Common myeloid progenitor, CD34-positive (primary cell): ENCODE measurements at regions not wholly inside any gene's neighbourhood (a gene's known extent, or its start where the extent isn't known, plus 50 kb on each side); places are given as distances from the start of the nearest gene placed in this dataset.

Experiments
- CTCF ChIA-PET: fragments of 350-600 bp; sonication (Branson Sonifier 250); formaldehyde crosslinking; loops from one replicate; lab custom pipeline; 2021; ENCODE audit warnings: antibody characterized with exemption; lab: Charles Lee
- POLR2A ChIA-PET: fragments of 350-600 bp; sonication (Branson Sonifier 250); formaldehyde crosslinking; loops from one replicate; lab custom pipeline; 2021; ENCODE audit warnings: antibody characterized with exemption; lab: Charles Lee
- DNase-seq, 3 donors: peaks; one replicate each; pipeline versions ENCODE4 v3.0.0 to v3.0.0-alpha.2; 2013
- H3K27ac ChIP-seq, 2 experiments: 1 replicate in 1 of 2; 2 replicates in 1 of 2; pipeline ENCODE4 v1.7.0; 2013; ENCODE audit warnings: inconsistent platforms in 2 of 2, low read length in 2 of 2, mild to moderate bottlenecking in 2 of 2, low read depth in 1 of 2, moderate library complexity in 1 of 2; ENCODE audit not compliant: severe bottlenecking in 2 of 2, insufficient read depth in 1 of 2, poor library complexity in 1 of 2
- H3K27me3 ChIP-seq, 5 experiments: replicated peaks in 2 of 5; 1 replicate in 3 of 5; 2 replicates in 2 of 5; pipeline versions ENCODE4 v1.6.1 to v1.7.0; 2013; ENCODE audit warnings: low read length in 4 of 5, mild to moderate bottlenecking in 2 of 5, moderate library complexity in 2 of 5, inconsistent platforms in 1 of 5; ENCODE audit not compliant: insufficient read depth in 5 of 5, control insufficient read depth in 4 of 5
- H3K36me3 ChIP-seq, 4 experiments: 1 replicate in 2 of 4; 2 replicates in 2 of 4; pipeline versions ENCODE4 v1.6.1 to v1.7.0; 2013; ENCODE audit warnings: low read length in 3 of 4, control low read depth in 1 of 4, mild to moderate bottlenecking in 1 of 4; ENCODE audit not compliant: control insufficient read depth in 4 of 4, insufficient read depth in 4 of 4
- H3K4me1 ChIP-seq, 4 experiments: 1 replicate in 3 of 4; 2 replicates in 1 of 4; pipeline versions ENCODE4 v1.6.1 to v1.7.1; 2013; ENCODE audit warnings: low read length in 3 of 4, mild to moderate bottlenecking in 3 of 4, control low read depth in 1 of 4, inconsistent platforms in 1 of 4, moderate library complexity in 1 of 4; ENCODE audit not compliant: control insufficient read depth in 4 of 4, insufficient read depth in 4 of 4; ENCODE audit errors: control extremely low read depth in 1 of 4
- H3K4me3 ChIP-seq, 7 experiments: 1 replicate in 4 of 7; 2 replicates in 3 of 7; pipeline versions ENCODE4 v1.5.1 to v1.7.0; 2013; ENCODE audit warnings: mild to moderate bottlenecking in 7 of 7, low read length in 6 of 7, moderate library complexity in 6 of 7, inconsistent platforms in 2 of 7, low read depth in 2 of 7, control low read depth in 1 of 7; ENCODE audit not compliant: insufficient read depth in 4 of 7, control insufficient read depth in 1 of 7; ENCODE audit errors: extremely low read depth in 1 of 7
- H3K9me3 ChIP-seq, 5 experiments: 1 replicate in 4 of 5; 2 replicates in 1 of 5; pipeline versions ENCODE4 v1.6.1 to v1.7.1; 2013; ENCODE audit warnings: low read length in 4 of 5, mild to moderate bottlenecking in 2 of 5, inconsistent platforms in 1 of 5, low read depth in 1 of 5, moderate library complexity in 1 of 5; ENCODE audit not compliant: control insufficient read depth in 4 of 5, insufficient read depth in 2 of 5; ENCODE audit errors: control extremely low read depth in 1 of 5
- WGBS: methylation state at CpG from one replicate; pipeline ENCODE4 v1.1.5; 2013; ENCODE audit not compliant: insufficient coverage; 5-methylcytosine and 5-hydroxymethylcytosine counted together

DNA sequence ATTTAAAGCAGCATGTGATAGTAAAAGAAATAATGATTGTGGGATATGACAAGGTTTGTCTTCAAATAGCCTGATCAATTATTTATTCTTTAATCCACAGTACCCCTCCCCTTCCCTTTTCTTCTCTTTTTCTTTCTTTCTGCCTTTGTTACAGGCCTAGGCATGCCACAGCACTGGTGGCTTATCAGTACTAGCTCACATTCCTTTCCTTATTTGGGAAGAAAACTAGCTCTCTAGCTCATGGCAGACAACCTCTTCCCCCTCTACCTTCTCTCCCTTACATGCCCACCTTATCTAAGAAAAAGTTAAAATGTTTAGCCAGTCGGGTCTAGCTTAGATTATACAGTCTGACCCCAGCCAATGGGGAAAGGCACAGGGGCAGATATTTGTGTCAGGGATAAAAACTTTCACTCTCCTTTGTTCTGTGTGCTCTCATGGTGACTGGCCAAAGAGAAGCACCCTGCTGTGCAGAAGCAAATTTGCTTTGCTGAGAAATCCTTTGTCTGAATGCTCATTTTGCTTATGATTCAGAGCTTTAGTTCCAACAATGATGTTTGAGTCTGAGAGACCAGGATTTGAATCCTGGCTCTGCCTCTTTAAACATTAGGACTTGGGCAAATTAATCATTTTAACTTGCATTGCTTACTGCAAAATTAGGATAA, 75.8 kb upstream of the CDH12 start:
- no peak for DNase-seq
- WGBS, result 100% methylated on average over 1 of the region's 1 CpG
- Histone ChIP-seq H3K27me3 (no peaks in the 10 kb centered on the region), H3K27ac (no peak overlapping the region), H3K4me3 (no peak overlapping the region), H3K4me1 (no peaks in the 10 kb centered on the region), H3K36me3 (no peaks in the 10 kb centered on the region), H3K9me3 (no peaks in the 10 kb centered on the region)
- CTCF ChIA-PET, result interaction anchor here (1.4 kb wide), 1 partner anchor 11 kb away, joined by 4 read pairs; no protein-coding TSS in a partner anchor
- POLR2A ChIA-PET, result no interaction called here

GRCh38 chr5:22926574-22926973, 73.4 kb upstream of the CDH12 start:
- Histone ChIP-seq H3K4me1 (no peaks in the 10 kb centered on the region), H3K36me3 (no peaks in the 10 kb centered on the region), H3K27me3 (no peaks in the 10 kb centered on the region), H3K27ac (no peak overlapping the region), H3K9me3 (no peaks in the 10 kb centered on the region), H3K4me3 (no peak overlapping the region)
- POLR2A ChIA-PET, result no interaction called here
- DNase-seq, result no peak
- WGBS, result 57% methylated on average over 1 of the region's 1 CpG
- CTCF ChIA-PET, result no interaction called here

GRCh38 chr5:22918511-22918910, 65.4 kb upstream of the CDH12 start:
- CTCF ChIA-PET, result interaction anchor here (1.4 kb wide), 1 partner anchor 10 kb away, joined by 4 read pairs; no protein-coding TSS in a partner anchor
- no peaks in the 10 kb centered on the region for H3K9me3 ChIP-seq
- H3K4me3 ChIP-seq, result no peak overlapping the region
- H3K36me3 ChIP-seq, result no peaks in the 10 kb centered on the region
- no peaks in the 10 kb centered on the region for H3K4me1 ChIP-seq
- H3K27ac ChIP-seq, result no peak overlapping the region
- POLR2A ChIA-PET, result no interaction called here
- no peaks in the 10 kb centered on the region for H3K27me3 ChIP-seq
- DNase-seq, result no peak
- no CpG with 5 or more reads among the region's 4 CpGs for WGBS

DNA sequence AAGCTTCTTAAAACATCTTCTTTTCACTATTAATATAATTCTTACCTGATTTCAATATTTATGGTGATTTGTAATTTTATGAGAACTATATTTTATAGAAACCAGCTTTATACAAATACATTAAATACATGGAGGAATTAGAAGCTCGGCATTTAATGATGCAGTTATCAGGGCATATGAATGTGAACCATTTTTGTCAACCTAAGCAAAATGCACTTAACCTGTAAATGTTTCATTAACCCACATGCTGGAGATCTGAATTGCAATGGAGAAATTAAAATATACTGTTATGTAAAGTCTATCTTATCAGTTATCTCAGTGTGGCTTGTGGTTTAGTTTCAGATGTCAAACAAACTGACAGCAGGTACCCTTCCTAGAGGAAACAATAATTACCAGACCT, 63.2 kb upstream of the CDH12 start:
- WGBS, result no CpG with 5 or more reads among the region's 1 CpG
- Histone ChIP-seq H3K27me3 (no peaks in the 10 kb centered on the region), H3K9me3 (no peaks in the 10 kb centered on the region), H3K36me3 (no peaks in the 10 kb centered on the region), H3K4me1 (no peaks in the 10 kb centered on the region), H3K4me3 (no peak overlapping the region), H3K27ac (no peak overlapping the region)
- no peak for DNase-seq
- CTCF ChIA-PET, result no interaction called here
- POLR2A ChIA-PET, result no interaction called here

DNA sequence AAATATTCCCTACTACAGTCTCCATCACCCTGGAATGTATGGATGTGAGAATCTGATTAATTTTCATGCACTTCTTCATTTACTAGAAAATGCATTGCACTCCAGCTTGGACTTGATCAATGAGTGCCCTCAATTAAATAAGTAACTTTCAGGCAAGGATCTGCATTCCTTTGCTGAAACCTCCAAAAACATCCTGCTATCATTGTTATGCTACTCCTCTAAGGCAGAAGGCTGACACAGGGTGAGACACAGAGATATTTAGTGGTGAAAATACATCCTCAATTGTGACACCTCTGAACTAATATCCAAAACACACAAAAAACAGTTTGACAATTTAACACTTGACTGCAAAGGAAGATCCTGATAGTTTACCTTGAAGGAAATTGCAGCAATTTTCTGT, 57.9 kb upstream of the CDH12 start:
- Histone ChIP-seq H3K36me3 (no peaks in the 10 kb centered on the region), H3K27me3 (no peaks in the 10 kb centered on the region), H3K9me3 (no peaks in the 10 kb centered on the region), H3K4me3 (no peak overlapping the region), H3K4me1 (no peaks in the 10 kb centered on the region), H3K27ac (no peak overlapping the region)
- ChIA-PET CTCF (no interaction called here), POLR2A (no interaction called here)
- DNase-seq, result no peak

DNA sequence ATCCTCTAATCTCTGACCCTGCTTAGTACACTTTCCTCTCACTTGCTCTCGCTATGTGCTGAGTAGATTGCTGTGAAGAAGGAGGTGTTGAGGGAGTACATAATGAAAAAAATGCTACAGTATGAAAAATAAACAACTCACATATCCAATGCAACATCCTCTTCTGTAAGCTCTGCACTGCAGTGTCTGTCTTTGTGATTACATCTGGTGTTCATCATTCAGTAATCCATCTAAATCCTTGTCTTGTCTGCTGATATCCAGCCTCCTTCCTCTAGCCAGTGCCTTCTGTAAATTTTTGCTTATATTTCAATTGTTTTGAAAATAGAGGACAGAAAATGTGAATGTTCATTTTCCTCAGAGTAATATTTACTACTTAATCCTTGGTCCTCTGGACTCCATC, 57.4 kb upstream of the CDH12 start:
- Histone ChIP-seq H3K27me3 (no peaks in the 10 kb centered on the region), H3K27ac (no peak overlapping the region), H3K4me3 (no peak overlapping the region), H3K36me3 (no peaks in the 10 kb centered on the region), H3K9me3 (no peaks in the 10 kb centered on the region), H3K4me1 (no peaks in the 10 kb centered on the region)
- DNase-seq, result no peak
- ChIA-PET CTCF (no interaction called here), POLR2A (no interaction called here)
- no CpG with 5 or more reads among the region's 1 CpG for WGBS

GRCh38 chr5:22908586-22908985, 55.4 kb upstream of the CDH12 start:
- CTCF ChIA-PET, result interaction anchor here (1.2 kb wide), 1 partner anchor 9 kb away, joined by 3 read pairs; no protein-coding TSS in a partner anchor
- Histone ChIP-seq H3K4me1 (no peaks in the 10 kb centered on the region), H3K9me3 (no peaks in the 10 kb centered on the region), H3K27ac (no peak overlapping the region), H3K36me3 (no peaks in the 10 kb centered on the region), H3K4me3 (no peak overlapping the region), H3K27me3 (no peaks in the 10 kb centered on the region)
- POLR2A ChIA-PET, result no interaction called here
- DNase-seq, result no peak
